Uterus (tissue), 3 donors: ENCODE measurements at regions not wholly inside any gene's neighbourhood (a gene's known extent, or its start where the extent isn't known, plus 50 kb on each side); places are given as distances from the start of the nearest gene placed in this dataset.

Experiments
- DNase-seq, 2 donors: peaks; one replicate each; pipeline ENCODE4 v3.0.0-alpha.2; 2019 to 2020
- H3K27ac ChIP-seq, 2 donors: fragments of 200-600 bp; sonication (generic); 1 replicate in 1 of 2; 2 replicates in 1 of 2; pipeline ENCODE4 v1.5.1; 2016 to 2018
- H3K27me3 ChIP-seq, 2 donors: fragments of 200-600 bp; sonication (generic); one replicate each; pipeline ENCODE4 v1.5.1; 2018 to 2019; ENCODE audit warnings: control low read depth in 1 of 2
- H3K36me3 ChIP-seq, 2 donors: fragments of 200-600 bp; sonication (generic); one replicate each; pipeline ENCODE4 v1.5.1; 2019; ENCODE audit warnings: control low read depth in 1 of 2
- H3K4me1 ChIP-seq, 2 donors: fragments of 200-600 bp; sonication (generic); one replicate each; pipeline ENCODE4 v1.5.1; 2018 to 2019; ENCODE audit warnings: control low read depth in 1 of 2
- H3K4me3 ChIP-seq, 2 donors: fragments of 200-600 bp; sonication (generic); 1 replicate in 1 of 2; 2 replicates in 1 of 2; pipeline ENCODE4 v1.5.1; 2018 to 2019; ENCODE audit warnings: mild to moderate bottlenecking in 1 of 2
- H3K9me3 ChIP-seq, 2 donors: fragments of 200-600 bp; sonication (generic); one replicate each; pipeline ENCODE4 v1.5.1; 2019; ENCODE audit warnings: control low read depth in 1 of 2
- CTCF ChIP-seq, 4 experiments: fragments of 200-600 bp in 2 of 4; fragments of 450-650 bp in 2 of 4; sonication (generic) in 2 of 4; IDR thresholded peaks; one replicate each; pipeline ENCODE4 v1.5.1; 2016 to 2019; ENCODE audit warnings: antibody characterized with exemption in 4 of 4, mild to moderate bottlenecking in 2 of 4, moderate library complexity in 1 of 4
- POLR2A ChIP-seq, 2 donors: fragments of 450-650 bp; IDR thresholded peaks; one replicate each; pipeline ENCODE4 v1.6.1; 2016; ENCODE audit warnings: antibody characterized with exemption in 2 of 2, mild to moderate bottlenecking in 1 of 2, moderate library complexity in 1 of 2
- intact Hi-C: fragments of 100-400 bp; cut with DNase I; formaldehyde crosslinking; loops from one replicate; pipeline ENCODE4 v1.15.1; 2023; ENCODE audit warnings: low total_unique reads
- donor health status: DM: yes; HTN: yes; CAD: no.

GRCh38 chr22:26931471-26931870, 274.1 kb downstream of the MIAT start:
- TF ChIP-seq POLR2A (IDR thresholded peaks at IDR 0.05) (no peak), CTCF (IDR thresholded peaks at IDR 0.05) (no peak)
- H3K4me3 ChIP-seq = no peak overlapping the region
- no peaks in the 10 kb centered on the region for H3K4me1 ChIP-seq
- no peaks in the 10 kb centered on the region for H3K9me3 ChIP-seq
- DNase-seq = no peak
- no peak overlapping the region for H3K27ac ChIP-seq
- H3K36me3 ChIP-seq = no peaks in the 10 kb centered on the region
- no peaks in the 10 kb centered on the region for H3K27me3 ChIP-seq
- intact Hi-C loops = no loop called here

GRCh38 chr22:26933105-26933590, 275.8 kb downstream of the MIAT start:
- no peaks in the 10 kb centered on the region for H3K36me3 ChIP-seq
- no peak for DNase-seq
- no peaks in the 10 kb centered on the region for H3K9me3 ChIP-seq
- no peaks in the 10 kb centered on the region for H3K27me3 ChIP-seq
- TF ChIP-seq CTCF (IDR thresholded peaks at IDR 0.05) (no peak), POLR2A (IDR thresholded peaks at IDR 0.05) (no peak)
- H3K27ac ChIP-seq = no peak overlapping the region
- H3K4me1 ChIP-seq = no peaks in the 10 kb centered on the region
- no peak overlapping the region for H3K4me3 ChIP-seq
- intact Hi-C loops = no loop called here

GRCh38 chr22:26937213-26937612, 279.8 kb downstream of the MIAT start:
- no peaks in the 10 kb centered on the region for H3K9me3 ChIP-seq
- TF ChIP-seq POLR2A (IDR thresholded peaks at IDR 0.05) (no peak), CTCF (IDR thresholded peaks at IDR 0.05) (no peak)
- no peak overlapping the region for H3K4me3 ChIP-seq
- H3K27ac ChIP-seq = no peak overlapping the region
- no peaks in the 10 kb centered on the region for H3K36me3 ChIP-seq
- DNase-seq = no peak
- no peaks in the 10 kb centered on the region for H3K4me1 ChIP-seq
- intact Hi-C loops = no loop called here
- no peaks in the 10 kb centered on the region for H3K27me3 ChIP-seq

GRCh38 chr22:26939466-26939865, 282.1 kb downstream of the MIAT start:
- Histone ChIP-seq H3K4me1 (no peaks in the 10 kb centered on the region), H3K4me3 (no peak overlapping the region), H3K9me3 (no peaks in the 10 kb centered on the region), H3K27ac (no peak overlapping the region), H3K36me3 (no peaks in the 10 kb centered on the region), H3K27me3 (no peaks in the 10 kb centered on the region)
- no peak for DNase-seq
- intact Hi-C loops = no loop called here
- TF ChIP-seq CTCF (IDR thresholded peaks at IDR 0.05) (no peak), POLR2A (IDR thresholded peaks at IDR 0.05) (no peak)

- no peaks in the 10 kb centered on the region for H3K36me3 ChIP-seq
- no peak for DNase-seq
- no peak overlapping the region for H3K4me3 ChIP-seq
- no peak overlapping the region for H3K27ac ChIP-seq
- no peaks in the 10 kb centered on the region for H3K4me1 ChIP-seq
- H3K27me3 ChIP-seq = no peaks in the 10 kb centered on the region
- intact Hi-C loops = no loop called here
- TF ChIP-seq POLR2A (IDR thresholded peaks at IDR 0.05) = no peak
- no peak for TF ChIP-seq CTCF (IDR thresholded peaks at IDR 0.05)
- H3K9me3 ChIP-seq = no peaks in the 10 kb centered on the region
Measured at GRCh38 chr22:26941896-26942636, 284.7 kb downstream of the MIAT start.
